Calu3 (cell line): ENCODE measurements at regions not wholly inside any gene's neighbourhood (a gene's known extent, or its start where the extent isn't known, plus 50 kb on each side); places are given as distances from the start of the nearest gene placed in this dataset.

Experiments used
- BruUV-seq: library from RNA; stranded (reverse); fragments of 400-500 nt; replicated peaks from 2 replicates; lab custom pipeline; 2021; lab: Mats Ljungman, UMichigan
- CTCF ChIA-PET: fragments of 300-600 bp; sonication (Branson Sonifier 250); formaldehyde crosslinking; loops from one replicate; lab custom pipeline; 2022; ENCODE audit warnings: antibody characterized with exemption; lab: Charles Lee
- DNase-seq: peaks from one replicate; pipeline ENCODE4 v3.0.0; 2022
- H3K27ac Mint-ChIP-seq: one replicate; pipeline ENCODE4 v1.8.0; 2022; ENCODE audit warnings: mixed read lengths; ENCODE audit not compliant: unreplicated experiment
- H3K27me3 Mint-ChIP-seq: one replicate; pipeline ENCODE4 v1.8.0; 2022; ENCODE audit warnings: mixed read lengths; ENCODE audit not compliant: unreplicated experiment
- H3K36me3 Mint-ChIP-seq: one replicate; pipeline ENCODE4 v1.8.0; 2022; ENCODE audit warnings: mild to moderate bottlenecking, moderate library complexity, mixed read lengths; ENCODE audit not compliant: insufficient read depth, unreplicated experiment
- H3K4me1 Mint-ChIP-seq: one replicate; pipeline ENCODE4 v1.8.0; 2022; ENCODE audit warnings: mild to moderate bottlenecking, low read depth, mixed read lengths; ENCODE audit not compliant: unreplicated experiment
- H3K4me3 Mint-ChIP-seq: one replicate; pipeline ENCODE4 v1.8.0; 2022; ENCODE audit warnings: mild to moderate bottlenecking, low read depth, moderate library complexity, mixed read lengths; ENCODE audit not compliant: unreplicated experiment
- H3K9me3 Mint-ChIP-seq: one replicate; pipeline ENCODE4 v1.8.0; 2022; ENCODE audit warnings: low read depth, mixed read lengths; ENCODE audit not compliant: unreplicated experiment
- intact Hi-C: fragments of 100-400 bp; cut with micrococcal nuclease; formaldehyde crosslinking; loops from one replicate; pipeline ENCODE4 v1.10.0; 2022; ENCODE audit not compliant: unreplicated experiment
- TF ChIP-seq, protein P1 (sequence below): fragments of 200-600 bp; IDR thresholded peaks from one replicate; pipeline ENCODE4 v1.8.0; 2022; ENCODE audit warnings: antibody characterized with exemption; ENCODE audit not compliant: unreplicated experiment

DNA sequence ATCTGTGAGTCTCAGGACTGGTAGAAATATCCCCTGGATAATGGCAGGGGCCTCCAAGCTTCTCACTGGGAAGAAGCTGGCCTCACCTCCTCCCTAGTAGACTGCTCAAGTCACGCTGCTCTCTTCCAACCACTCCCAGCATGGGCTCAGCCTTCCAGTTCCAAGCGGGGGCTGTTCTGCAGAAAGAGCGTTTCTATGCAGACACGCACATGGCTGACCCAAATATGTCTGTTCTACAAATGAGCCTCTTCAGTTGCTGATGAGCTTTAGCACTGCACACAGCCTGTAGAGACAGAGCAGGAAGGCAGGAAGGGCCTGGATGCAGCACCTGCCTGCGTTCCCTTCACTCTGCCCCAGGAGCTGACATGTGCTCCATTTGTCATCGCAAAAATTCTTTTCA lies 523.9 kb upstream of the MGMT start:
- no peaks in the 10 kb centered on the region for H3K36me3 Mint-ChIP-seq
- no peaks in the 10 kb centered on the region for H3K27me3 Mint-ChIP-seq
- CTCF ChIA-PET, result no interaction called here
- no peaks in the 10 kb centered on the region for H3K4me1 Mint-ChIP-seq
- H3K9me3 Mint-ChIP-seq, result peaks cover 6% of the 10 kb centered on the region
- no peak for DNase-seq
- BruUV-seq, result no TSS peak
- H3K4me3 Mint-ChIP-seq, result no peak overlapping the region
- intact Hi-C loops, result no loop called here
- TF ChIP-seq, protein P1, sequence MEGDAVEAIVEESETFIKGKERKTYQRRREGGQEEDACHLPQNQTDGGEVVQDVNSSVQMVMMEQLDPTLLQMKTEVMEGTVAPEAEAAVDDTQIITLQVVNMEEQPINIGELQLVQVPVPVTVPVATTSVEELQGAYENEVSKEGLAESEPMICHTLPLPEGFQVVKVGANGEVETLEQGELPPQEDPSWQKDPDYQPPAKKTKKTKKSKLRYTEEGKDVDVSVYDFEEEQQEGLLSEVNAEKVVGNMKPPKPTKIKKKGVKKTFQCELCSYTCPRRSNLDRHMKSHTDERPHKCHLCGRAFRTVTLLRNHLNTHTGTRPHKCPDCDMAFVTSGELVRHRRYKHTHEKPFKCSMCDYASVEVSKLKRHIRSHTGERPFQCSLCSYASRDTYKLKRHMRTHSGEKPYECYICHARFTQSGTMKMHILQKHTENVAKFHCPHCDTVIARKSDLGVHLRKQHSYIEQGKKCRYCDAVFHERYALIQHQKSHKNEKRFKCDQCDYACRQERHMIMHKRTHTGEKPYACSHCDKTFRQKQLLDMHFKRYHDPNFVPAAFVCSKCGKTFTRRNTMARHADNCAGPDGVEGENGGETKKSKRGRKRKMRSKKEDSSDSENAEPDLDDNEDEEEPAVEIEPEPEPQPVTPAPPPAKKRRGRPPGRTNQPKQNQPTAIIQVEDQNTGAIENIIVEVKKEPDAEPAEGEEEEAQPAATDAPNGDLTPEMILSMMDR, result no peak
- H3K27ac Mint-ChIP-seq, result no peak overlapping the region

DNA sequence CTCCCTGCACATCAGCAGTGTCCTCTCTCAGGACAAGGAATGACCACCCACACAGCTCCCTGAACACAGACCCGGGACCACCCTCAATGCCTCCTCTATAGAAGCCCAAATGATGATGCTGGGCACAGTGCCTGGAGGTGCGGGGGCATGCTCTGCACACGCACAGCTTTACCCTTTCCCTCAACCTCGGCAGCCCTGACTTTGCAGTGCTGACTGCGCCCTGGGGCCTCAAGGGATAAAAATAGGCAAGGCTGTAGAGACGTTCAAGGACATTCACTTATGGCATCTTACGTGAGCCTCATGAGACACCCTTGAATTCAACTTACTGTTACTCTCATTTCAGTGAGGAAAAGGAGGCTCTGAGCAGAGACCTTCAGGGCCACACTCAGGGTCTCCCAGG lies 521.6 kb upstream of the MGMT start:
- no peaks in the 10 kb centered on the region for H3K27me3 Mint-ChIP-seq
- H3K36me3 Mint-ChIP-seq, result no peaks in the 10 kb centered on the region
- no peak overlapping the region for H3K4me3 Mint-ChIP-seq
- peaks cover 6% of the 10 kb centered on the region for H3K9me3 Mint-ChIP-seq
- TF ChIP-seq, protein P1, result no peak
- H3K27ac Mint-ChIP-seq, result no peak overlapping the region
- no peaks in the 10 kb centered on the region for H3K4me1 Mint-ChIP-seq
- CTCF ChIA-PET, result no interaction called here
- DNase-seq, result no peak
- intact Hi-C loops, result no loop called here
- BruUV-seq, result no TSS peak

DNA sequence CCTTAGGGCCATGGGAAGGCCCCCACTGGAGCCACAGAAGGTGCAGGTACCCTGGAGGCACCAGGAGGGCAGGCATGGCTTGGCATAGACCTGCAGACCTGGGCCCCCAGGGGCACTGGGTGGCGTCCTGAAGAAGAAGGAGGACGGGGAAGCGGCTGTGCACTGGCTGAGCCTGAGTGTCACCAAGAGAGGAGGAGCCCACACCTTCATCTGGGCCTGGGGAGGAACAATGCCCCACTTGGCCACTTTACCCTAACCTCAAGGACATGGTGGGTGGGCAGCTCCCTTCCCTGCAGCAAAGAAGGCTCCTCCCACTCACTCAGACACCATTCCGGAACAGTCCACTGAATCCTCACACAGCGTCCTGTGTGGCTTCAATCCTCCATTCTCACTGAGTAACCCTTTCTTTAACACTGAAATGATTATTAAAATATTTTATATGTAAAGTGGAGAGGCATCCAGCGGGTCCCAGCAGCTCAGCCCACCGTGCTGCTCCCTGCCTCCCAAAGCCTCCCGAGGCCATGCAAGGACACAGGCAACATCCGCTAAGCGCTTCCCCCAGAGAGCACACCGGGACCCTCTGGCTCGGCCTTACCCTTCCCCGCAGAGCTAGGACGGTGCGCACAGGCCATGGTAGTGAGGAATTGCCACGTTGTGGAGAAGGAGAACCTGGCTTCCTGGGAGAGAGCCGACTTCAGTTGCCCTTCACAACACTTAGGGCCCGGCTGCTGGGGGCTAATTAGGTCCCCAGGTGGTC lies 516.7 kb upstream of the MGMT start:
- no peak overlapping the region for H3K27ac Mint-ChIP-seq
- intact Hi-C loops, result no loop called here
- no peaks in the 10 kb centered on the region for H3K9me3 Mint-ChIP-seq
- no peaks in the 10 kb centered on the region for H3K27me3 Mint-ChIP-seq
- no peak overlapping the region for H3K4me3 Mint-ChIP-seq
- H3K4me1 Mint-ChIP-seq, result no peaks in the 10 kb centered on the region
- TF ChIP-seq, protein P1, result no peak
- CTCF ChIA-PET, result no interaction called here
- no peak for DNase-seq
- H3K36me3 Mint-ChIP-seq, result no peaks in the 10 kb centered on the region
- BruUV-seq, result no TSS peak

DNA sequence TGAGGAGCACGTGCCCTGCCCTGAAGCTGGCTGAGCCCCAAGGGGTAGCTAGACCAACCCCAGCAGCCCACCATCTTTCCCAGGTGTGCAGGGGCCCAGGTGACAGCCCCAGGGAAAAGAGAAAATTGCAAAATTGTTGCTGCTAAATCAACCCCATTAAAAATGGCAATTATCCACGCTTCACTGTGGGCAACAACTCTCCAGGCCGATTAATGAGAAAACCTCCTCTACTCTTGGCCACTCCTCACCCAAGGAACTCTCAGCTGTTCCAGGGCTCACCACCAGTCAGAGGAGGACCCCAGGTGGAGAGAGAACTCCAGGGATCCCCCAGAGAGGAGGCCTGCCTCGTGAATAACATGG lies 516.1 kb upstream of the MGMT start:
- intact Hi-C loops, result no loop called here
- Mint-ChIP-seq H3K27ac (no peak overlapping the region), H3K4me3 (no peak overlapping the region), H3K4me1 (no peaks in the 10 kb centered on the region), H3K36me3 (no peaks in the 10 kb centered on the region), H3K27me3 (no peaks in the 10 kb centered on the region), H3K9me3 (no peaks in the 10 kb centered on the region)
- BruUV-seq, result no TSS peak
- TF ChIP-seq, protein P1, result no peak
- no peak for DNase-seq
- CTCF ChIA-PET, result no interaction called here
